T-helper 2 cell (primary cell): ENCODE measurements at regions not wholly inside any gene's neighbourhood (a gene's known extent, or its start where the extent isn't known, plus 50 kb on each side); places are given as distances from the start of the nearest gene placed in this dataset.

Source experiments
- DNase-seq, 5 experiments: peaks; one replicate each; pipeline versions ENCODE4 v3.0.0 to v3.0.0-alpha.2; 2012 to 2022

- no peak for DNase-seq
These were observed 52.9 kb upstream of the APCDD1 start for GRCh38 chr18:10401521-10401920.

- DNase-seq: no peak
These were observed 52.5 kb upstream of the APCDD1 start for GRCh38 chr18:10401930-10402329.

GRCh38 chr18:10402871-10403559 is 51.4 kb upstream of the APCDD1 start:
- no peak for DNase-seq

GRCh38 chr18:10403708-10404107 is 50.7 kb upstream of the APCDD1 start:
- DNase-seq: no peak

GRCh38 chr18:10404168-10404567 is 50.3 kb upstream of the APCDD1 start:
- no peak for DNase-seq
